ENCODE measurements at regions not wholly inside any gene's neighbourhood (a gene's known extent, or its start where the extent isn't known, plus 50 kb on each side); places are given as distances from the start of the nearest gene placed in this dataset.

DNA sequence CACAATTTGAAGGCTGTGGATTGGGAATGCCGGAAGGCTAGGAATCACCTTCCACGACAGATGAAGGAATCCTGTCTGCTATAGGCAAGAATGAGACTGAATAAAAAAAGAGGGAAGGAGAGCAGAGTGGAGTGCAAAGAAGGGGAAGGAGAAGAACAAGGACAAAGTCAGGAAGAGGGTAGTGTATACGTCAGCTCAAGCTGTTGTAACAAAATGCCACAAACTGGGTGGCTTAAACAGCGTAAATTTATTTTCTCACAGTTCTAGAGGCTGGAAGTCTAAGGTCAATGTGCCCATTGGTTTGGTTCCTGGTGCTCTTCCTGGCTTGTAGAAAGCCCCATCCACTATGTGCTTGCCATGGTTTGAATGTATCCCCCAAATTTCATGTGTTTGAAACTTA, 104.5 kb downstream of the TTLL2 start:
- ATAC-seq (no peak), DNase-seq (ENCODE audit: low spot score) (no peak), FAIRE-seq (no peak)
- 73% methylated on average over 4 of the region's 4 CpGs for WGBS (ENCODE audit: low lambda C conversion rate)
- Histone ChIP-seq H3K4me2 (ENCODE audit: low read depth, low read length) (no peak overlapping the region), H3K4me3 (replicated peaks in 1 of 3; ENCODE audit: insufficient read depth in 1 of 3, low read depth in 2 of 3, low read length in 3 of 3) (no peak overlapping the region), H3K36me3 (replicated peaks in 1 of 2; ENCODE audit: control insufficient read depth in 1 of 2, insufficient read depth in 2 of 2, low read length in 2 of 2) (no peaks in the 10 kb centered on the region; a peak in 1 of 5 replicates), H3K27me3 (ENCODE audit: control insufficient read depth in 1 of 2, insufficient read depth in 2 of 2, low read length in 2 of 2) (no peaks in the 10 kb centered on the region), H3K9me3 (ENCODE audit: low read length) (no peaks in the 10 kb centered on the region), H3K9ac (ENCODE audit: insufficient read depth, low read depth, low read length) (no peak overlapping the region), H4K20me1 (ENCODE audit: insufficient read depth, low read length) (no peaks in the 10 kb centered on the region), H3K27ac (ENCODE audit: extremely low read length, insufficient read depth, low read length) (no peak overlapping the region), H3K79me2 (ENCODE audit: insufficient read depth, low read length) (no peaks in the 10 kb centered on the region), H2AFZ (ENCODE audit: low read length) (no peak overlapping the region), H3K4me1 (ENCODE audit: insufficient read depth, low read length) (peaks cover 23% of the 10 kb centered on the region)
- ChIA-PET POLR2A (no interaction called here), CTCF (ENCODE audit: low intra/inter-chr PET ratio, low total read pairs) (no interaction called here)
- no TSS peak for BruUV-seq (replicated peaks)
- intact Hi-C loops (cut with micrococcal nuclease; ENCODE audit: unreplicated experiment) (no loop called here), in situ Hi-C loops (cut with HindIII; ENCODE audit: extremely low pct_ligation_motif_present, low pct_unique_long_range_greater_than_20kb) (no loop called here)
- TF ChIP-seq ZNF12 (CRISPR knock-in tag; IDR thresholded peaks at IDR 0.05): peak; percentile 90
- TF ChIP-seq REL (CRISPR knock-in tag; conservative IDR thresholded peaks at IDR 0.05): peak; percentile 53; the same call in 1 of the 2 replicates
- TF ChIP-seq ZFX (CRISPR knock-in tag; IDR thresholded peaks at IDR 0.05; ENCODE audit: low read depth): no peak

DNA sequence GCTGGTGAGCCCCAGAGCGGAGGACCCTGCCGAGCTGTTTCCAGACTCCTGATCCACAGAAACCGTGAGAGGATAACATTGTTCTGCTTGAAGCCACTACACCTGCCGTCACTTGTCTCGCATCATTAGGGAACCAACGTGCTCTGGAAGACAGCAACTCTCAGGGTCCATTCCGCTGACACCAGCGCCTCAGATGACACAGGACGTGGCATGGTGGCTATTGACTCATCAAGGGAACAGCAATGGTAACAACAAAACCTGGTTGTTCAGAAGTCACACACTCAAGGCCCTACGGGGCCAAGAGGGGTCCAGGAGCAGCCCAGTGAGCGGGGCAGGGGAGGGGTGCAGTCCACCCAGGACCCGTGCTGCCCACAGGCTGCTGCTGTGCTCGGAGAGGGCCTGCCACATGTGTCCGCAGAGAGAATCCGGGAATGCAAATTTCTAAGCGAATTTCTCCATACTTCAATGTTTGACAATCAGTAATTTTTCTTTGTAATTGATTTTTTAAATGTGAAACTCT, 110.4 kb downstream of the TTLL2 start:
- Histone ChIP-seq H3K27me3 (ENCODE audit: control insufficient read depth in 1 of 2, insufficient read depth in 2 of 2, low read length in 2 of 2) (no peaks in the 10 kb centered on the region; a peak in 1 of 5 replicates), H3K9me3 (ENCODE audit: low read length) (no peaks in the 10 kb centered on the region), H4K20me1 (ENCODE audit: insufficient read depth, low read length) (no peaks in the 10 kb centered on the region), H3K79me2 (ENCODE audit: insufficient read depth, low read length) (no peaks in the 10 kb centered on the region), H3K36me3 (replicated peaks in 1 of 2; ENCODE audit: control insufficient read depth in 1 of 2, insufficient read depth in 2 of 2, low read length in 2 of 2) (no peaks in the 10 kb centered on the region), H3K9ac (ENCODE audit: insufficient read depth, low read depth, low read length) (no peak overlapping the region), H3K4me3 (replicated peaks in 1 of 3; ENCODE audit: insufficient read depth in 1 of 3, low read depth in 2 of 3, low read length in 3 of 3) (no peak overlapping the region), H3K4me2 (ENCODE audit: low read depth, low read length) (no peak overlapping the region), H3K27ac (ENCODE audit: extremely low read length, insufficient read depth, low read length) (no peak overlapping the region), H3K4me1 (ENCODE audit: insufficient read depth, low read length) (no peaks in the 10 kb centered on the region), H2AFZ (ENCODE audit: low read length) (no peak overlapping the region)
- BruUV-seq (replicated peaks): no TSS peak
- CTCF ChIA-PET (ENCODE audit: low intra/inter-chr PET ratio, low total read pairs): no interaction called here
- in situ Hi-C loops (cut with HindIII; ENCODE audit: extremely low pct_ligation_motif_present, low pct_unique_long_range_greater_than_20kb): no loop called here
- FAIRE-seq: no peak
- DNase-seq (ENCODE audit: low spot score): no peak
- 86% methylated on average over 15 of the region's 16 CpGs for WGBS (ENCODE audit: low lambda C conversion rate)
- no peak for TF ChIP-seq SRSF1 (optimal IDR thresholded peaks at IDR 0.05; ENCODE audit: low read depth, low read length)
- peak; percentile 72 for TF ChIP-seq ZBTB33 (CRISPR knock-in tag; IDR thresholded peaks at IDR 0.05)
- no peak for TF ChIP-seq POLR2AphosphoS2 (IDR thresholded peaks at IDR 0.05; ENCODE audit: low read depth, low read length)
- intact Hi-C loops (cut with micrococcal nuclease; ENCODE audit: unreplicated experiment): no loop called here
- POLR2A ChIA-PET: no interaction called here
- no peak for ATAC-seq
